ENCODE measurements at regions not wholly inside any gene's neighbourhood (a gene's known extent, or its start where the extent isn't known, plus 50 kb on each side); places are given as distances from the start of the nearest gene placed in this dataset.

- Histone ChIP-seq H3K4me3 (no peak overlapping the region), H3K9me3 (no peaks in the 10 kb centered on the region), H3K27me3 (ENCODE audit: low read depth) (no peaks in the 10 kb centered on the region), H3K4me1 (no peaks in the 10 kb centered on the region), H3K27ac (no peak overlapping the region), H3K36me3 (no peaks in the 10 kb centered on the region)
- intact Hi-C loops (cut with DNase I) = no loop called here
- DNase-seq (no peak), ATAC-seq (no peak)
- no peak for TF ChIP-seq CTCF (IDR thresholded peaks at IDR 0.05)
Observed at GRCh38 chr5:123929055-123929474, 417.1 kb downstream of the CSNK1G3 start.

GRCh38 chr5:123928401-123928800 is 416.4 kb downstream of the CSNK1G3 start:
- intact Hi-C loops (cut with DNase I) = no loop called here
- DNase-seq (no peak), ATAC-seq (no peak)
- Histone ChIP-seq H3K36me3 (no peaks in the 10 kb centered on the region), H3K27ac (no peak overlapping the region), H3K9me3 (no peaks in the 10 kb centered on the region), H3K4me3 (no peak overlapping the region), H3K27me3 (ENCODE audit: low read depth) (no peaks in the 10 kb centered on the region), H3K4me1 (no peaks in the 10 kb centered on the region)
- TF ChIP-seq CTCF (IDR thresholded peaks at IDR 0.05) = no peak

- intact Hi-C loops (cut with DNase I) = no loop called here
- Histone ChIP-seq H3K27me3 (ENCODE audit: low read depth) (no peaks in the 10 kb centered on the region), H3K4me1 (no peaks in the 10 kb centered on the region), H3K9me3 (no peaks in the 10 kb centered on the region), H3K27ac (no peak overlapping the region), H3K36me3 (no peaks in the 10 kb centered on the region), H3K4me3 (no peak overlapping the region)
- no peak for DNase-seq
- ATAC-seq = no peak
- TF ChIP-seq CTCF (IDR thresholded peaks at IDR 0.05) = no peak
Observed at GRCh38 chr5:123921193-123921592, 409.2 kb downstream of the CSNK1G3 start.

GRCh38 chr5:123916345-123917121 is 404.6 kb downstream of the CSNK1G3 start:
- Histone ChIP-seq H3K4me3 (no peak overlapping the region), H3K27ac (no peak overlapping the region), H3K4me1 (no peaks in the 10 kb centered on the region), H3K36me3 (no peaks in the 10 kb centered on the region), H3K27me3 (ENCODE audit: low read depth) (no peaks in the 10 kb centered on the region), H3K9me3 (no peaks in the 10 kb centered on the region)
- intact Hi-C loops (cut with DNase I) = no loop called here
- DNase-seq = no peak
- no peak for ATAC-seq
- TF ChIP-seq CTCF (IDR thresholded peaks at IDR 0.05) = no peak

- intact Hi-C loops (cut with DNase I) = no loop called here
- TF ChIP-seq CTCF (IDR thresholded peaks at IDR 0.05) = no peak
- no peak overlapping the region for H3K4me3 ChIP-seq
- no peak overlapping the region for H3K27ac ChIP-seq
- ATAC-seq = no peak
- H3K27me3 ChIP-seq (ENCODE audit: low read depth) = no peaks in the 10 kb centered on the region
- H3K9me3 ChIP-seq = no peaks in the 10 kb centered on the region
- no peak for DNase-seq
- no peaks in the 10 kb centered on the region for H3K36me3 ChIP-seq
- no peaks in the 10 kb centered on the region for H3K4me1 ChIP-seq
Observed at GRCh38 chr5:123914333-123914732, 402.4 kb downstream of the CSNK1G3 start.
